HT-29 (cell line): ENCODE measurements at regions not wholly inside any gene's neighbourhood (a gene's known extent, or its start where the extent isn't known, plus 50 kb on each side); places are given as distances from the start of the nearest gene placed in this dataset.
"Not testable (repeated sequence)": the region's sequence is repeated elsewhere in the genome, so short reads cannot be mapped to it uniquely, and the experiment has no call there.

ENCODE experiments used
- DNase-seq: peaks from one replicate; pipeline ENCODE4 v3.0.0-alpha.2; 2015; ENCODE audit warnings: low spot score

- DNase-seq: no peak
Measured at GRCh38 chr15:53129121-53129904, 339.2 kb upstream of the ONECUT1 start.

DNA sequence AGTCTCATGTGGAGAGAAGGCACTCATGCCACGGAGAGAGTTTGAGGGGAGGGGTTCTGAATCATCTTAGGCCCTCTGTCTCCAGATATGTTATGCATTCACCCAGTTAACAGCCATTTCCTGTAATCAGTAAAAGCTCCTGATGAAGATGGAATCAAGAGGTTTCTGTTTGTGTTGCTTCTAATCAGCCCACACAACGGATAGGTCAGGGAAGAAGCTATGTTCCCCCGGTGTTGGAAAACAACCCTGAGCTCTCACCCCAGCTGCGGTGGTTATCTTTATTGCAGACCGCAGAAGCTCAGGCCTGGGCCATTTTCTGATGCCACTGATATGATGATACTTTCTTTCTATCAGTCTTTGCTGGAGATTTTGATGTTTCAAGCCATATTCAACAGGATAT, 338.5 kb upstream of the ONECUT1 start:
- no peak for DNase-seq

- DNase-seq: no peak
Measured at GRCh38 chr15:53126144-53126543, 336.0 kb upstream of the ONECUT1 start.

DNA sequence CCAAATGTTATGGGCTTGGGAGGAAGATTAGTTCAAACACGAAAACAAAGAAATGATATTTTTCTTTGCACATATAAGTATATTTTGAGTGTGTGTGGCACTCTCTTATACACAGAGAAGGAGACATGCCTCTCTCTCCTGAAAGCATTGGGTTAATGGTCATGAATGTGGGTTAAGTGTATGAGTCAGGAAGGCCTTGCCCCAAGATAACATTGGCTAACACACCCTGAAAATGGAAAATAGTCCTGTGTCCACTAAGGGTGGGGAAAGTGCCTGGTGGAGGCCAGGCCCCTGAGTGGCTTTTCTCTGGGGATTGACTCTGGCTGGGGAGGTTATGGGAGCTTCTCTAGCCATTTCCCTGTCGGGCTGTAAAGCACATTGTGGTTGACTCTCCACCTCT, 332.7 kb upstream of the ONECUT1 start:
- no peak for DNase-seq

GRCh38 chr15:53116915-53117314, 326.8 kb upstream of the ONECUT1 start:
- not testable (repeated sequence) for DNase-seq

DNA sequence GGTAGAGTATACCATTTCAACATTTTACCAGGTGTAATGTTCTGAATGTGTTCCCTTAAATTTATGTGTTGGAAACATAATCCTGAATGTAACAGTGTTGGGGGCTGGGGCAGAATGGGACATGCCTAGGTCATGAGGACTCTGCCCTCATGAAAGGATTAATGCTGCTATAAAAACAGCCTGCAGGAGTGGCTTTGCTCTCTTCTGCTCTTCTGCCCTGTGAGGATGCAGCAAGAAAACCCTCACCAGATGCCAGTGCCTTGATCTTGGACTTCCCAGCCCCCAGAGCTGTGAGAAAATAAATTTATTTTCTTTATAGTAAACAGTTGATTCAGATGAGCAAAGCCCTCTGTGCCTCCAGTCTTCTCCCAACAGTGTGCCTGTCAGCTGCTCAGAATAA, 326.0 kb upstream of the ONECUT1 start:
- no peak for DNase-seq

DNA sequence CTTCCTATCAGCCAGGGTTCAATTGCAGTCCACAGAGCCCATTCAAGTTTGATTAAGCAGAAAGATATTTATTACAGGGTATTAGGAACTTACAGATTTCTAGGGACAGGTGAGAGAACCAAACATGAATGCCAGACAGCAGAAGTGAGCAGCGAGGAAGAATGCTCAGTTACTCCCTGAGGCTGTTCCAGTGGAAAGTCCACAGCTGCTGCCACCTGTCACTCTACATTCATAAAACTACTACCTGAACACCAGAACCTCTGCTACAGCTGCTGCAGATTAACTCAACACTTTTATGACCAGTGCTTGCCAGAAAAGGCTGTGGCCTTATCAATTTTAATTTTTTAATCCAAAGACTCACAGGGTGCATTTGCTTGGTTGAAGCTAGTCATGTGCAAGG, 325.4 kb upstream of the ONECUT1 start:
- DNase-seq: no peak

GRCh38 chr15:53114960-53115359, 324.8 kb upstream of the ONECUT1 start:
- no peak for DNase-seq

GRCh38 chr15:53110999-53111398, 320.9 kb upstream of the ONECUT1 start:
- DNase-seq: no peak

- DNase-seq: no peak
Measured at GRCh38 chr15:53108319-53108718, 318.2 kb upstream of the ONECUT1 start.

DNA sequence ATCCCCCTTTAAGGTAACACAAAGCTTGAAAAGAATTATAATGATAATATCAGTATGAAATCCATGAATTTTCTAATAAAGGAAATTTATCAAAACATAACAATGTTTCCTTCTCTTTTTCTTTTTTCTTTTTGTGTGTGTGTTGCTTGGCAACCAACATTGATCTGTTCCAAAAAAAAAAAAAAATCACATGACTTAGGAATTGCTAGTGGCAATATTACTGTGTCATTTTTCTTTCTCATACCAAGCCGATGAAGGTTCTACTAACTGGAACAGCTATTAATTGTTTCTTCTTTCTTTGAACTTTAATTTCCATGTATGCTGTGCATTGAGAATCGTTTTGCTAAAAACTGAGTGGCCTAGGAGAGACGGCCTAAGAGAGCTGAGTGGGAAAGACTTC, 317.7 kb upstream of the ONECUT1 start:
- no peak for DNase-seq

GRCh38 chr15:53106505-53107286, 316.6 kb upstream of the ONECUT1 start:
- DNase-seq: no peak

GRCh38 chr15:53102483-53102882, 312.3 kb upstream of the ONECUT1 start:
- no peak for DNase-seq

- no peak for DNase-seq
Measured at GRCh38 chr15:53080484-53080883, 290.3 kb upstream of the ONECUT1 start.

DNA sequence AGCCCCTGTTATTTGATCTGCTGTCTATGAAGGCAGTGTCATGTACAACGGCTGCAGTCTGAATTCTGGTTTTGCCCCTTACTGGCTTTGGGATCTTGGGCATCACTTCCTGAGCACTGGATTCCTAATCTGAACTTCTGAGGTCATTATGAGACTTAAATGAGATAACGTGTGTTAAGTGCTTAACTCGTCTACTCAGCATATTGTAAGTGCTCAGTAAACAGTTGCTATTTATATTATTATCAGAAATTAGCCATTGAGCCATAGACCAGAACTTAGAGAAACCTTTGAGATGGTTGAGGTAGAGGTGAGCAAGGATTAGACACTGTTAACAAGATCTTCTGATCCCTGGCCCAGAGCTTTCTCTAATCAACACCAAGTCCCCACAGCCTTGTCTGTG, 284.1 kb upstream of the ONECUT1 start:
- DNase-seq: no peak

DNA sequence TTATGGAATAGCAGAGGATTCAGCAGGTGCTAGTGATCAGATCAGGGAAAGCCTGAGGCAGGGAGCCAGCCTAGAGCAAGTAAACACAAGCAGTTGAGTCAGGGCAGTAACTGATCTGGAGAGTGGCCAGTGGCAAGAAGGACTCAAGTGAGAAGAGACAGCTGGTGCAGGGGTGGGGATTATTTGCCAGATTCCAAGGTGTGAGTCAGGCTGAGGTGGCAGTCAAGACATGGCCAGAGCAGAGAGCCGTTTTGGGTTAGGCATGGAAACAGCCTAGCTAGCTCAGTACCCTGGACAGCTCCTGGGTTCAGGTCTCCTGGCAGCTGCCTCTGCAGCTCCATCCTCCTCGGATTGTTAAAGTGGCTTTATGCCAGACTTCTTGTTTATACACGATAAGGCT, 281.9 kb upstream of the ONECUT1 start:
- DNase-seq: peak; percentile 96

DNA sequence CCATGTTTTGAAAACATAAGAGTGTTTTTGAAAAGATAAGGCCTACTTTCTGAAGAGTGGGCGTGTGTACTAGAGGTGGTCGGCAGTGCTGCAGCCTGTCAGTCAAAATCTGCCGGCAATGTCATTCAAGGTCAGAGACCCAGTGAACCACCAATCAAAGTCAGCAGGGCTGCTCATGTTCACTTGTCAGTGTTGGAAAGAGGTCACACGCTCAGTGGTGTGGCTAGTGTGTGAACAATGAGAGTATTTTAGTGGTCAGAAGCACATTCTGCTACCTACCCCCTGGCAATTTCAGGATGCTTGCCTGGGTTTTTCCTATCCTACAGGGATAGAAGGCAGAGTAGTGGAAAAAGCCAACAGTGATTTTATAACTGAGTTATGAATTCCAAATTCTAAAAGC, 278.5 kb upstream of the ONECUT1 start:
- DNase-seq: no peak

GRCh38 chr15:53059273-53060043, 269.3 kb upstream of the ONECUT1 start:
- no peak for DNase-seq

DNA sequence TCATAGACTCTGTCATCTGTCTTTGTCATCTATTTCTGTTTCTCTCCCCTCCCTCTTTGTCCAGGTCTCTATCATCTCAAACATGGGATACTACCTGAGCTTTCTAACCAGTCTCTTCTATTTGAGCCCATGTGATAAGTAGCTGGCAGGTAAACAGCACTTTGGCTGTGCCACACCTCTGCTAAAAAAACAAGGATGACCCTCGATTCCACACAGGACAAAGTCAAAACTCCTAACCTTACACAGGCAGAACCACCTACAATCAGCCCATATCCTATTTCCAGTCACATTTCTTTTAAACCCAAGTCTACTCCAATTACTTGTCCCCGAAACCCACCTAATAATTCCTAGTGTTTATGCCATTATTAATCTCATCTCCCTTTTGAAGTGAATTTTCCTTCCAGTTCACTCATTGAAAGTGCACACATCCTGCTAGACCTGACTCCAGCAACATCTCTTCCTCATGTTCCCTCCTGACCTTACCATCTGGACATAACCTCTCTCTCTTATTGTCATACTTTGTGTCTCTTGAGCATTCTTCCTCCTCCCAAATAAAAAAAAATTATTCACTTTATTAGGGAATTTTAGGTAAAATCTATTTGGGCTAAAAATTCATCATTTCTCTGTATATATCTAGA, 256.1 kb upstream of the ONECUT1 start:
- DNase-seq: no peak

DNA sequence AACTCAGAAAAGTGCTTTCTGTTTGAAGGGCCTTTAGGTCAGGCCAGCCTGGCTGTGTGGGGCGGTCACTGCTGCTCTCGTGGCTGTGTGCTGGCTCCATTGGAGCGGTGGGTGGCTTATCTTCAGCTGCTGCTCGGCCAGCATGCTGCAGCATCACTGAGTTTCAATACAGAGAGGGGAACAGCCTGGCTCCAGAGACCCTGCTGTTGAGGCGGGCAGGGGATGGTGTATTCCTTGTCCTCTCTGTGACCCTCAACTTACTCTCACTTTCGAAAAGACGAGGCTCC, 248.5 kb upstream of the ONECUT1 start:
- no peak for DNase-seq

DNA sequence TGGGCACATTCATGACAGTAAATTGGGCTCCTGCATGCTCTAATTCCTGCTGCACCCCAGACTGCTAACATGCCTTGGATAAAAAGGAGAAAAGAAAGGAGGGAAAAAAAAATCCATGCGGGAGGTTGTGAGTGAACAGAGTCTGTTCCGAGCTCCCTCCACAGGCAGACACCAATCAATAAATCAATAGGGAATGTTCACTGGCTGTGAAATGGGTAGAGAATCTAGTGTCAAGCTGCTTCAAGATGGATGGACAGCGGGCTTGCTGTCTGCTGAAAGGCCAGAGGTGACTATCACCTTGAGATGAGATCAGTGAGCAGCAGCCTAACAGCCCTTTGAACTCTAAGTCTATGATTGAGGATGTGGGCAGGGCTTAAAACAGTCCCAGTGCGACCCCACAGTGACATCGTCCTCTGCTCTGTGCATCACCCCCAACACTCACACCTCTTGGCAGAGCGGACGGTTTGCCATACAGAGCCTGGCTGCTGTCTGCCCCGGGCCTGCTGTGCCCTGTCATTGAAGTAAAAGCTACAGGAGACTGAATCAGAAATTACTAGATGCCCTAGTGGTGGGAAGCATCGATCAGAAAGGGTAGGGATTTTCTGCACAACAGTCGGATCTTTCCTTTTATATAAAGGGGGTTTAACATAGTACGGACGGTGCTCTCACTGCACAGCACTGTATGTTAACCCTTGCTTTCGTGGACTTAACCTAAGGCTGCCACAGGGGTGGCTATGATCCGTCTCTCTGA, 247.9 kb upstream of the ONECUT1 start:
- no peak for DNase-seq
